ENCODE measurements at regions not wholly inside any gene's neighbourhood (a gene's known extent, or its start where the extent isn't known, plus 50 kb on each side); places are given as distances from the start of the nearest gene placed in this dataset.
"Not testable (repeated sequence)": the region's sequence is repeated elsewhere in the genome, so short reads cannot be mapped to it uniquely, and the experiment has no call there.

- no peak overlapping the region for H3K27ac Mint-ChIP-seq
- ATAC-seq (ENCODE audit: low read depth) (peak; percentile 31), DNase-seq (no peak)
- H3K27me3 Mint-ChIP-seq, result no peaks in the 10 kb centered on the region
- H3K36me3 Mint-ChIP-seq (ENCODE audit: low read depth), result no peaks in the 10 kb centered on the region
- ChIA-PET POLR2A (no interaction called here), CTCF (no interaction called here)
- no peaks in the 10 kb centered on the region for H3K9me3 Mint-ChIP-seq
- H3K4me3 Mint-ChIP-seq, result no peak overlapping the region
- intact Hi-C loops (cut with micrococcal nuclease), result no loop called here
- TF ChIP-seq CTCF (IDR thresholded peaks at IDR 0.05), result no peak
- H3K4me1 Mint-ChIP-seq, result peaks cover 2% of the 10 kb centered on the region
Measured at GRCh38 chr1:119266386-119266785, 102.2 kb upstream of the HAO2 start.

GRCh38 chr1:119266858-119267257 lies 101.7 kb upstream of the HAO2 start:
- TF ChIP-seq CTCF (IDR thresholded peaks at IDR 0.05), result no peak
- ATAC-seq (ENCODE audit: low read depth) (no peak), DNase-seq (no peak)
- ChIA-PET POLR2A (no interaction called here), CTCF (no interaction called here)
- H3K36me3 Mint-ChIP-seq (ENCODE audit: low read depth), result no peaks in the 10 kb centered on the region
- H3K27me3 Mint-ChIP-seq, result no peaks in the 10 kb centered on the region
- H3K9me3 Mint-ChIP-seq, result no peaks in the 10 kb centered on the region
- no peak overlapping the region for H3K4me3 Mint-ChIP-seq
- intact Hi-C loops (cut with micrococcal nuclease), result no loop called here
- no peak overlapping the region for H3K27ac Mint-ChIP-seq
- peaks cover 2% of the 10 kb centered on the region for H3K4me1 Mint-ChIP-seq

DNA sequence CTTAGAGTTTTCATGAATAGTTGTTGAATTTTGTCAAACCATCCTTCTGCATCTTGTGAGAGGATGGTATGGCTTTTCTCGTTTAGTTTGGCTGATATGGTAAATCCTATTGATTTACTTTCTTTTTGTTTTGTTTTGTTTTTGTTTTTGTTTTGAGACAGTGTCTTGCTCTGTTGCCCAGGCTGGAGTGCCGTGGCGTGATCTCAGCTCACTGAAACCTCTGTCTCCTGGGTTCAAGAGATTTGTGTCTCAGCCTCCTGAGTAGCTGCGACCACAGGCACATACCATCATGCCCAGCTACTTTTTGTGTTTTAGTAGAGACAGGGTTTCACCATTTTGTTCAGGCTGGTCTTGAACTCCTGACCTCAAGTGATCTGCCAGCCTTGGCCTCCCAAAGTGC lies 101.3 kb upstream of the HAO2 start:
- POLR2A ChIA-PET; H3K27ac Mint-ChIP-seq; H3K9me3 Mint-ChIP-seq; H3K4me1 Mint-ChIP-seq; H3K36me3 Mint-ChIP-seq (ENCODE audit: low read depth); ATAC-seq (ENCODE audit: low read depth); H3K4me3 Mint-ChIP-seq; CTCF ChIA-PET; DNase-seq; H3K27me3 Mint-ChIP-seq; intact Hi-C loops (cut with micrococcal nuclease): not testable (repeated sequence)

DNA sequence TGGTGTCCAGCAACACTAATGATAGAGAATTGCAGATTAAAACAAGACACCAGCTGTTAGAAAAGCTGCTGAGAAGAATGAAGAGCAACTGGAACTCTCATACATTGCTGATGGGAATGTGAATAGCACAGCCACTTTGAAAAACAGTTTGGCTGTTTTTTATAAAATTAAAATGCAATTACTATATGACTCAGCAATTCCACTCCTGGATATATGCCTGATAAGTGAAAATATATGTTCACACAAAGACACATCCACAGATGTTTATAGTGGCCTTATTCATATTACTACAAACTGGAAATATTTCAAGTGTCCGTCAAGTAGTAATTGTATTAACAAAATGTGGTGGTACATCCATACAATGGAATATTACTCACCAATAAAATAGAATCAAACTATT lies 99.7 kb upstream of the HAO2 start:
- no peak overlapping the region for H3K4me3 Mint-ChIP-seq
- POLR2A ChIA-PET, result no interaction called here
- no peak for TF ChIP-seq CTCF (IDR thresholded peaks at IDR 0.05)
- no peak overlapping the region for H3K27ac Mint-ChIP-seq
- intact Hi-C loops (cut with micrococcal nuclease), result no loop called here
- H3K9me3 Mint-ChIP-seq, result no peaks in the 10 kb centered on the region
- no peak for ATAC-seq (ENCODE audit: low read depth)
- H3K4me1 Mint-ChIP-seq, result peaks cover 2% of the 10 kb centered on the region
- no peak for DNase-seq
- peaks cover 3% of the 10 kb centered on the region for H3K27me3 Mint-ChIP-seq
- H3K36me3 Mint-ChIP-seq (ENCODE audit: low read depth), result no peaks in the 10 kb centered on the region
- CTCF ChIA-PET, result no interaction called here

GRCh38 chr1:119275145-119276134 lies 93.1 kb upstream of the HAO2 start:
- H3K9me3 Mint-ChIP-seq, result no peaks in the 10 kb centered on the region
- H3K4me3 Mint-ChIP-seq, result no peak overlapping the region
- no peak for DNase-seq
- POLR2A ChIA-PET, result interaction anchor here (1.4 kb wide), 1 partner anchor 135 kb away, joined by 3 read pairs; the partner anchor contains the start of gene WARS2
- CTCF ChIA-PET, result interaction anchor here (1.4 to 1.9 kb wide), 3 partner anchors 9 to 91 kb away, joined by 3 to 6 read pairs (median 5); no protein-coding TSS in a partner anchor
- no peak for ATAC-seq (ENCODE audit: low read depth)
- peaks cover 3% of the 10 kb centered on the region for H3K27me3 Mint-ChIP-seq
- H3K4me1 Mint-ChIP-seq, result no peaks in the 10 kb centered on the region
- intact Hi-C loops (cut with micrococcal nuclease), result loop anchor here (1.0 kb wide), 1 partner anchor 92 kb away; no protein-coding TSS in a partner anchor
- H3K36me3 Mint-ChIP-seq (ENCODE audit: low read depth), result no peaks in the 10 kb centered on the region
- no peak for TF ChIP-seq CTCF (IDR thresholded peaks at IDR 0.05)
- no peak overlapping the region for H3K27ac Mint-ChIP-seq
